Cardiac muscle cell (in vitro differentiated cells and primary cell): ENCODE measurements at regions not wholly inside any gene's neighbourhood (a gene's known extent, or its start where the extent isn't known, plus 50 kb on each side); places are given as distances from the start of the nearest gene placed in this dataset.

ENCODE experiments used
- DNase-seq, 2 donors: peaks; one replicate each; pipeline versions ENCODE4 v3.0.0 to v3.0.0-alpha.2; 2010 to 2017; ENCODE audit warnings: low read depth in 1 of 2, low spot score in 1 of 2
- H3K27ac ChIP-seq: fragments of 200-600 bp; sonication (generic); 2 replicates; pipeline ENCODE4 v1.5.1; 2016
- H3K27me3 ChIP-seq: fragments of 200-600 bp; sonication (generic); 2 replicates; pipeline ENCODE4 v1.6.0; 2016; ENCODE audit warnings: control low read depth
- H3K36me3 ChIP-seq: fragments of 200-600 bp; sonication (generic); 2 replicates; pipeline ENCODE4 v1.5.1; 2016; ENCODE audit warnings: control low read depth
- H3K4me1 ChIP-seq: fragments of 200-600 bp; sonication (generic); 2 replicates; pipeline ENCODE4 v1.8.1; 2017; ENCODE audit warnings: low read depth, mild to moderate bottlenecking, mixed run types
- H3K4me3 ChIP-seq: fragments of 200-600 bp; sonication (generic); 2 replicates; pipeline ENCODE4 v1.5.1; 2016; ENCODE audit warnings: mild to moderate bottlenecking
- H3K9me3 ChIP-seq: fragments of 200-600 bp; sonication (generic); 2 replicates; pipeline ENCODE4 v1.5.1; 2017; ENCODE audit warnings: low read depth, mild to moderate bottlenecking, control low read depth
- CTCF ChIP-seq: IDR thresholded peaks from 2 replicates; pipeline ENCODE4 v1.5.1; 2012; ENCODE audit warnings: low read depth, mild to moderate bottlenecking, low read length

- no peaks in the 10 kb centered on the region for H3K36me3 ChIP-seq
- no peak overlapping the region for H3K27ac ChIP-seq
- H3K4me3 ChIP-seq = no peak overlapping the region
- H3K9me3 ChIP-seq = no peaks in the 10 kb centered on the region
- peak in 1 of 2 donors; percentile 52 for DNase-seq
- no peaks in the 10 kb centered on the region for H3K27me3 ChIP-seq
- peaks cover 16% of the 10 kb centered on the region for H3K4me1 ChIP-seq
- TF ChIP-seq CTCF = no peak
Measured at GRCh38 chr13:44762911-44763310, 186.8 kb upstream of the TSC22D1 start.

- DNase-seq = no peak
- Histone ChIP-seq H3K9me3 (no peaks in the 10 kb centered on the region), H3K27me3 (no peaks in the 10 kb centered on the region), H3K36me3 (no peaks in the 10 kb centered on the region), H3K4me1 (peaks cover 7% of the 10 kb centered on the region), H3K4me3 (no peak overlapping the region), H3K27ac (no peak overlapping the region)
- no peak for TF ChIP-seq CTCF
Measured at GRCh38 chr13:44760434-44760833, 184.3 kb upstream of the TSC22D1 start.

- no peak overlapping the region for H3K27ac ChIP-seq
Measured at GRCh38 chr13:44759384-44760360, 183.5 kb upstream of the TSC22D1 start.

GRCh38 chr13:44758630-44759383 lies 182.7 kb upstream of the TSC22D1 start:
- no peak for TF ChIP-seq CTCF
- Histone ChIP-seq H3K36me3 (no peaks in the 10 kb centered on the region), H3K4me3 (no peak overlapping the region), H3K9me3 (no peaks in the 10 kb centered on the region), H3K27me3 (no peaks in the 10 kb centered on the region), H3K27ac (no peak overlapping the region), H3K4me1 (peaks cover 3% of the 10 kb centered on the region)
- peak in 1 of 2 donors; percentile 91 for DNase-seq

More at GRCh38 chr13:44759384-44760360, 183.5 kb upstream of the TSC22D1 start:
- no peak for TF ChIP-seq CTCF
- no peaks in the 10 kb centered on the region for H3K36me3 ChIP-seq
- peaks cover 3% of the 10 kb centered on the region for H3K4me1 ChIP-seq
- H3K27me3 ChIP-seq = no peaks in the 10 kb centered on the region
- peak in 1 of 2 donors; percentile 29 for DNase-seq
- H3K9me3 ChIP-seq = no peaks in the 10 kb centered on the region
- no peak overlapping the region for H3K4me3 ChIP-seq

GRCh38 chr13:44757671-44758070 lies 181.5 kb upstream of the TSC22D1 start:
- TF ChIP-seq CTCF = no peak
- Histone ChIP-seq H3K4me1 (peaks cover 3% of the 10 kb centered on the region), H3K36me3 (no peaks in the 10 kb centered on the region), H3K9me3 (no peaks in the 10 kb centered on the region), H3K27ac (no peak overlapping the region), H3K27me3 (no peaks in the 10 kb centered on the region), H3K4me3 (no peak overlapping the region)
- no peak for DNase-seq
